ENCODE measurements at regions not wholly inside any gene's neighbourhood (a gene's known extent, or its start where the extent isn't known, plus 50 kb on each side); places are given as distances from the start of the nearest gene placed in this dataset.
"Not testable (repeated sequence)": the region's sequence is repeated elsewhere in the genome, so short reads cannot be mapped to it uniquely, and the experiment has no call there.

DNA sequence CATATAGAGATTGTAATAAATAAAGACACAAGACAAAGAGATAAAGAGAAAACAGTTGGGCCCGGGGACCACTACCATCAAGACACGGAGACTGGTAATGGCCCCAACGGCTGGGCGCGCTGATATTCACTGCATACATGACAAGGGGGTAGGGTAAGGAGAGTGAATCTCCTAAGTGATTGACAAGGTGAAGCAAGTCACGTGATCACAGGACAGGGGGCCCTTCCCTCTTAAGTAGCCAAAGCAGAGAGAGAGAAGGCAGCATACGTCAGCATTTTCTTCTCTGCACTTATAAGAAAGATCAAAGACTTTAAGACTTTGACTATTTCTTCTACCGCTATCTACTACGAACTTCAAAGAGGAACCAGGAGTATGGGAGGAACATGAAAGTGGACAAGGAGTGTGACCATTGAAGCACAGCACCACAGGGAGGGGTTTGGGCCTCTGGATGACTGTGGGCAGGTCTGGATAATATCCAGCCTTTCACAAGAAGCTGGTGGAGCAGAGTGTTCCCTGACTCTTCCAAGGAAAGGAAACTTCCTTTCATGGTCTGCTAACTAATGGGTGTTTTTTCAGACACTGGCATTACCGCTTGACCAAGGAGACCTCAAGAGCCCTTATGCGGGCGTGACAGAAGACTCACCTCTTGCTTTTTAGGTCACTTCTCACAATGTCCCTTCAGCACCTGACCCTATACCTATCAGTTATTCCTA, 75.6 kb downstream of the MRPL39 start:
- not testable (repeated sequence) for DNase-seq

DNA sequence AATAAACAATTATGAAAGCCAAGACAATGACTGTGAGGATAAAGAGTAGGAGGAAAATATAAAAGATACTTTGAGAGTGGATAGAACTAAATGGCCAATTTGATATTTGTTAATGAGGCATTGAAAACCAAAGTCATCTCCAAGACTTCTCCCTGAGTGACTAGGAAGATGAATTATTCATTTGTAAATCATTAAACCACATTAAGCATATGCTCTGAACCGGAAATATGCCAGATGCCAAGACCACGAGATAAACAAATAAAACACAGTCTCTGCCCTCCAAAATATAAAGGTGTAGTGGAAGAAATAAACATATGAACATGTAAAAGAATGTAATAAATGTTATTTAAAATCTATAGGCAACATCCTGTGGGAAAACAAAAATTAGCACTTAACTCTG, 78.8 kb downstream of the MRPL39 start:
- no peak for DNase-seq

DNA sequence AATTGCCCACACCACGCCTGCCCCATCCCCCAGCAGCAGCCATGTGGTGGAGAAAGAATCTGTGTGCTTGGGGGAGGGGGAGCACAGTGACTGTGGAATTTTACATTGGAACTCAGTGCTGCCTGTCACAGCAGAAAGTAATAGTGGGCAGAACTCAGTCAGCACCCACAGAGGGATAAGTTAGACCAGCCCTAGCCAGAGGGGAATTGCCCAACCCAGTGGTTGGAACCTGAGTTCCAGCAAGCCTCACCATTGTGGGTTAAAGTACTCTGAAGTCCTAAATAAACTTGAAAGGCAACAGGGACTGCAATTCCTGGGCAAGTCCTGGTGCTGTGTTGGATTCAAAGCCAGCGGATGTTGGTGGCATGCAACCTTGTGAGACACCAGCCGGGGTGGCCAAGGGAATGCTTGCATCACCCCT, 88.8 kb downstream of the MRPL39 start:
- DNase-seq: no peak

DNA sequence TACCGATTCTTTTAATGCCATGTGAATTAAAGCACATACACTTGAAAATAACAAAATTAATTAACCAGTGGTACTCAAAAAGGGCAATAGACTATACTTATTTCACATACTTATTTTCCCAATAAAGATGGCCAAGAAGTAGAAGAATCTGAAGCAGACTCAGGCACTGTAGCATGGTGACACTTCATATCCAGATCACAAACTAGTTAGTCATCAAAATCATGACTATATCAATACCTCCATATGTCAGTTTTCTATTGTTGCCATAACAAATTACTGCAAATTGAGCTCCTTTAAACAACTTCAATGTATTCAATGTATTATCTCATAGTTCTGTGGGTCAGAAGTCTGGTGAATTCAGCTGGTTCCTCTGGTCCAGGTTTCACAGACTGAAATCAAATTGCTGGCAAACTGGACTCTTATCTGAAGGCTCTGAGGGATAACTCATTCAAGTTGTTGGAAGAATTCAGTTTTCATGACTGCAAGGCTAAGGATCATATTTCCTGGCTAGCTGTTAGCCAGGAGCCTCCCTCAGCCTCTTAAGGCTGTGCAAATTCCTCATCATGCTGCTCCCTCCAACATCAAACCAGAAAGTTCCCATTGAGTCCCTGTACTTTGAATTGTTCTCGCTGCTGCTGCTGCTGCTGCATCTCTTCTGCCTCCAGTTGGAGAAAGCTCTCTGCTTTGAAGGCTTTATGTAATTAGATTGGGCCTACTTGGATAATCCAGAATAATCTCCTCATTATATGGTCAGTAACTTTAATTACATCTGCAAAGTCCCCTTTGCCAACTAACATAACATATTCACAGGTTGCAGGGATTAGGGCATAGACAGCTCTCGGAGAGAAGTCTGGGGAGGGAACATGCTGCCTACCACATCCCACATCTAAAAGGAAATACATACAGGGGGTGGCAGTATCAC, 91.5 kb downstream of the MRPL39 start:
- no peak for DNase-seq

DNA sequence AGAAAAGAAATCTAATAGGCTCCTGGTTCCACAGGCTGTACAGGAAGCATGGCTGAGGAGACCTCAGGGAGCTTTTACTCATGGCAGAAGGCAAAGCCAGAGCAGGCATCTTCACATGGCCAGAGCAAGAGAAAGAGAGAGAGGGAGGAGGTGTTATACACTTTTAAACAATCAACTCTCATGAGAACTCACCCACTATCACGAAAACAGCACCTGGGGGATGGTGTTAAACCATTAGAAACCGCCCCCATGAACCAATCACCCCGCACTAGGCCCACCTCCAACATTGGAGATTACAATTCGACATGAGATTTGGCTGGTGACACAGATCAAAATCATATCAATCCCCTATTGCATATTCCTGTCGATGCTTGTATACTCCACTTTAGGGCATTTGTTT, 93.5 kb downstream of the MRPL39 start:
- no peak for DNase-seq

DNA sequence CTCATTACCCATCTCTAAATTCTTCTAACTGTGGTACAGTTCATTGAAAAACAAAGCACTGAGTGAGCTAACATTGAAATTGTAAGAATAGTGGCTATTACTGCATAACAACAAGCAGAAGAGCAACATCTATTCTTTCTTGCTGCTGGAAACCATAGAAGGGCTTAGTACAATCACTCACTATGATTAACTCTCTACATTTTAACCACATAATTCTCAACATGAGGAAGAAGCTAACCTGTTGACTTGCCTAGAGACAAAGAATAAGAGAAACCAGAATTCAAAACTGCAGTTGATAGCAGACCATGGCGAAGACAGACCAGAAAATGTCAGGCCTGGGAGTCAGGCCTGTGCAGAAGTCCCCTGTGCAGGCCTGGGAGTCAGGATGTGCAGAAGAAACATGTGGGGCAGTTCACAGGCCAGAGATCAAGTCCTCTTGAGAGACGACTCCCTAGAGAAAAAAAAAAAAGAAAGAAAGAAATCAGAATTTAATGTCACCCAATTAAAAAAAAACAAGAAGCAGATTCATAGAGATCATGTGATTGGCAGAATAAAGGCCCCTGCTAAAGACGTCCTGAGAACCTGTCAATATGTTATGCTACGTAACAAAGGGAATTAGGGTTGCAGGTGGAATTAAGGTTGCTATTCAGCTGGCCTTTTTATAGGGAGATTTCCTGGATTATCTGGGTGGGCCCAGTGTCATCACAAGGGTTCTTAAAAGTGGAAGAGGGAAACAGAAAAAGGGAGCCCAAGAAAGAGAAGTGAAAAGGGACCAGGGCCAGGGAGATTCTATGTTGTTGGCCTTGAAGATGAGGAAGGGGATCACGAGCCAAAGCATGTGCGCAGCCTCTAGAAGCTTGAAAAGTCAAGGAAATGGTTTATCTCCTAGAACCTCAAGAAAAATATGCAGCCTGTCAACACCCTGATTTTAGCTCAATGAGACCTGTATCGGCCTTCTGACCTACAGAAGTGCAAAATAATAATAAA, 94.9 kb downstream of the MRPL39 start:
- no peak for DNase-seq

DNA sequence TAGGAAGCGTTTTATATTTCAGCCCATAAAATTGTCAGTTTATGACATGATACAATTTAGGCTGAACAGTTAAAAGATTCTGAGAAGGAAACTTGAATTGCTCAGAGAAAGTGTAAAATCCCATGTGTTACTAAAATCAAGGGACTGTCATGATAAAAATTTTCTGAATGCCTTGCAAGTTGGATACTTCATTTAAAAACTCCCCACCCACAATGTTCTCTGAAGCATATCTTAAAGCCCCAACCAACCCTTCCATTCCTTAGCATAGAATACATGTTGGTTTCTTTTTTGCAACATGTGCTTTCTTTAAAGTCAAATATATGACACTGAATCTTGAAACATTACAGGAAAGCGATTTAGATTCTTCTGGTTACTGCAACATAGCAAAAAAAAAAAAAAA, 97.4 kb downstream of the MRPL39 start:
- DNase-seq: no peak

DNA sequence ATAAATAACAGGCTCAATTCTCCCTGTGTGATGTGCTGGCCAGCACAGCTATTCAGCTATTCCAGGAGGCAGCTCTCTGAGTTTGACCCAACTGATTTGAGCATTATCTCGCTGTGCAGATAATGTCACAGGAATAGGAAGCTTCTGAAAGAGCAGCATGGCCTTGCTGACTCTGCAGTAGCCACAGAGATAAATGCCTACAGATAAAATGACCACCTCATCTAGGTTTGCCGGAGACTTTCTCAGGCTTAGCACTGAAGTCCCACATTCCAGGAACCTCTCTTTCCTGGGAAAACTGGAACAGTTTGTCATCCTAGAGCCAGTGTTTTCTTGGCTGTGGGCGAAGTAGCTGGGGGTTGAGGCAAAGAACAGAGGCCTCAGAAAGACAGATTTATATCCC, 98.9 kb downstream of the MRPL39 start:
- no peak for DNase-seq

DNA sequence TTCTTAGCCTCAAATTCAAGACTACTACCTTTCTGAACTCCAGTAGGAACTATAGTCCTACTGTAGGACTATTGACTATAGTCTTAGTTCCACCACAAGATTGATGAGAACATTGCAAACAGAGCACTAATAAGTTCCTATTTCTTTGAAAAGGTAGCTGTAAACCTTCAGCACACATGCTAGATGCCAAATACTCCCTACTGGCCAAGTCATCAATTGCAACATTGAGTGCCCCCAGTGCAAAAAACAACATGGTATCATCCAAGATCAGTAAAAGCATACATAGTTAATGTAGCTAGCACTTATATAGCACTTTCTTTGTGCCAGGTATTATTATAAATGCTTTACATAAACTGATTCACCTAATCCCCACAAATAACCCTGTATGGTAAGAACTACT, 99.8 kb downstream of the MRPL39 start:
- DNase-seq: no peak

DNA sequence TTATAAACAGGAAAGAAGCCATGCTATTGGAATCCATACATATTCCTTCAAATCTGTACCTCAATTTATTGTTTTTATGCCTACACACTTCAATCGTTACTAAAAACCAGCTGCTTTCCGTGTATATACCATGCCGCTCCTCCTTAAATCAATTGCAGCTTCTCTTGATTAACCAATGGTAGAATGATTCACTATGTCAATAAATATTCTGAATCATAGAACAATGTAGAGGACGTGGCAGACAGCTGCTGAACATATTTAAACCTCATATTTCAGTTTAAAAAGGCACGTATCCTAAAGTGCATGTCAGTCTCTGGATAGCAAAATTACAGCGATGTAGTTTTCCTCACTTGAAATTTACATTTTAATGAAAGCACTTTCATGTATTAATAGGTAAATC, 100.4 kb downstream of the MRPL39 start:
- DNase-seq: no peak

DNA sequence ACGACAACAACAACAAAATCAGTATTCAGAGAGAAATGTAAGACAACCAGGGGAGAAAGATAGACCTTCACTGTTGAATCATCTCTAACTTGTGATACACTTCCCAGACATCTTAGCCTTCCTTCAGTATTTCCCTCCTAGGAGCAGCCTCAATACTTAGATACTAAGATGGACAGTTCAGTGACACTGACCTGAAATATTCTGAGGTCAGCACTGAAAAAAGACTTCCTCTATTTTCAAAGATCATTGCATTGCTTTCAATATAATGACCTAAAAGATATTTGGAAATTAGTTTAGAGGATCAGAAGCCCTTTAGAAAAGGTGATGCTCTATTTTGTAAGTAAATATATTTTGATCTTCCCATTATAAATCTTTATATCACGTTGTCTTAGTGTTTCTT, 101.0 kb downstream of the MRPL39 start:
- no peak for DNase-seq

DNA sequence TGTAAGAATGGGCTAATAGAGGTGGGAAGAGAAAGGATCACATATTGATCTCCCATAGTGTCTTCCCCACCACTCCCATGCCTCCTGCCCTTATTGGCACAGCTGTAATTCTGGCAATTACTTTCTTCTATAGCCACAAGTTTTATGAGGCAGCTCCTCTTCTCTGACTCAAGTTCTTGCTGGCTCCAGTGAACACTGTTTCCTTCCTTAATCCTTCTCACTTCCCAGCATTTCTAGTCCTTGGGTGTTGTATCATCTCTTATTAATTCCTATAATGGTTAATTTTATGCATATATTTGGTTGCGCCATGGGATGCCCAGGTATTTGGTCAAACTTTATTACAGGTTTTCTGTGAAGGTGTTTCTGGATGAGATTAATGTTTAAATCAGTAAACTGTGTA, 103.3 kb downstream of the MRPL39 start:
- DNase-seq: no peak

DNA sequence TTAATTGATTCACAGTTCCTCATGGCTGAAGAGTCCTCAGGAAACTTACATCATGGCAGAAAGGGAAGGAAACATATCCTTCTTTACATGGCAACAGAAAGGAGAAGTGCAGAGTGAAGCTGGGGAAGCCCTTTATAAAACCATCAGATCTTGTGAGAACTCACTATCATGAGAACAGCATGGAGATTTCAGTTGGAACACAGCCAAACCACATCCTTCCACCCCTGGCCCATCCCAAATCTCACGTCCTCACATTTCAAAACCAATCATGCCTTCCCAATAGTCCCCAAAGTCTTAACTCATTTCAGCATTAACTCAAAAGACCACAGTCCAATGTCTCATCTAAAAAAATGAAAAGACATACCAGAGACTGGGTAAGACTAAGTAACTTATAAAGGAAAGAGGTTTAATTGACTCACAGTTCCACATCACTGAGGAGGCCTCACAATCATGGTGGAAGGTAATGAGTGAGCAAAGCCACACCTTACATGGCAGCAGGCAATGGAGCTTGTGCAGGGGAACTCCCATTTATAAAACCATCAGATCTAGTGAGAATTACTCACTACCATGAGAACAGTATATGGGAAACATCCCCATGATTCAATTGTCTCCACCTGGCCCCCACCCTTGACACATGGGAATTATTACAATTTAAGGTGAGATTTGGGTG, 105.2 kb downstream of the MRPL39 start:
- DNase-seq: no peak

DNA sequence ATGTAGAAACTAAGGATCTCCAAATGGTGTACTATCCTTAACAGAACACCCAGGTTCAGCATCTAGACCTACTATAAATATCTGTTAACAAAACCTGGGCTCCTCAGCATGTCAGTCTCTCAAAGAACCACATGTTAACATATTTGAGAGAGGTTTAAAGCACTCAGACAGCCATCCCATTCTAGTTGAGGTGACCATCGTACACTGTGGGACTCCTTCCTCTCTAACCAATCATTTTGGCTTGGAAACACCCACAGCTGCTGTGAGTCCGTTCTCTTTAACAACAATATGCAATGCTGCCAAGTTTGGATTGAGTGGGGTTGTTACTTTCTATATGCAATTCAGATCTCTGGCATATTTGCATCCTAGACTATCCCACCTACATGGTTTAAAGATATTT, 105.8 kb downstream of the MRPL39 start:
- no peak for DNase-seq

DNA sequence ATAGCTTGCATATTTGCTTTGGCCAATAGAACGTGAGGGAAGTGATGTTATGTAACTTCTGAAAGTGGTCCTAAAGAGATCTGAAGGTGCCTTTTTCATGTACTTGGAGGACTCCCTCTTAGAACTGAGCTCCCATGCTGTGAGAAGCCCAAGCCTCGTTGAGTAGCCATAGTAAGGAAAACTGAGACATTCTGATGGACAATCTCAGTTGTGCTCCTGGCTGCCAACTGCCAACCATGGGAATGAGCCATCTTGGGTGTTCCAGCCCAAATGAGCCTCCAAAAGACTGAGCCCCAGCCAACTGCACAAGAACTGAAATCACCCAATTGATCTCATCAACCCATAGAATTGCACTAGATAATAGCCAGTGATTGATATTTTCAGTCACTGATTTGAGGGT, 106.7 kb downstream of the MRPL39 start:
- no peak for DNase-seq

DNA sequence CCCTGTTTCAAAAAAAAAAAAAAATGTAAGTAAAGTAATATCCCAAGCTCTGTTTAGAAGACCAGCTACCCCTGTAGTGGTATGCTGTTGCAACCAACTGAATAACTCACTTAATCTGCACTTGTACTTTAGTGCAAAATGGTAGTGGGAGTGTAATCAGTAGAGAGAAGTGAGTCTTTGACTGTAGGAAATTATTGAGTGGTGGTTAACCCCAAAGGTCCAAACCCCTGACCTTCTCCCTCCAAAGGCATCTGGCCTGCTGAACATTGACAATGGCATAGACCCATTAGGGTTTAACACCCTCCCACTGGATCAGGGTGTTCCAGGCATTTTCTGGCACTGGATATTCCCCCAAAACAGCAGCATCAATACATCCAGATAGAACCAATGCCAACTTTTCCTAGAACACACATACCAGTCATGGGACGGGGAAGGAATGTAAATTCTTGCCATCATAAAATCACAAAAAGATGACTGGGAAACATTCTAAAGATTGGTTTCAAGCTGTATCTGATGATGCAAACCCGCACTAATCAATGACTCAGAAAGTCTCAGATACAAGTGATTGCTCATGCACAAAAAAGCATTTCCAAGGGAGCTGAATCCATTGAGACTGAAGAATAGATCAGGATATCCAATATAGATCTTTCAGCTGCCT, 110.3 kb downstream of the MRPL39 start:
- DNase-seq: no peak

DNA sequence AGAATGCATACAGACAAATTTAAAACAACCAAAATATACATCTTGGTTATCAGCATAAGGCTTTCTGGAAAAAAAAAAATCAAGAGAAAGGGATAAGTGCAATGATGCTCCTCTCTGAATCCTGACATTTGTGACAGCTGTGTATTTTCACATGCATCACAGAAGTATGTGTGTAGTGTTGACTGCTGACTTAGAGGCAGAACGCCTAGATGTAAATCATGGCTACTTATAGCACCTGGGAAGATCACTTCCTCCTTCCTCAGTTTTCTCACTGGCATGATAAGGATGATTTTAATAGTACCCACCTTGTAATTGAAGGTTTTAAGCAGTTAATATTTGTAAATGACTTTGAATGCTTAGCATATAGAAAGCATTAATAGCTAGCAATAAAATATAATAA, 112.5 kb downstream of the MRPL39 start:
- DNase-seq: no peak

DNA sequence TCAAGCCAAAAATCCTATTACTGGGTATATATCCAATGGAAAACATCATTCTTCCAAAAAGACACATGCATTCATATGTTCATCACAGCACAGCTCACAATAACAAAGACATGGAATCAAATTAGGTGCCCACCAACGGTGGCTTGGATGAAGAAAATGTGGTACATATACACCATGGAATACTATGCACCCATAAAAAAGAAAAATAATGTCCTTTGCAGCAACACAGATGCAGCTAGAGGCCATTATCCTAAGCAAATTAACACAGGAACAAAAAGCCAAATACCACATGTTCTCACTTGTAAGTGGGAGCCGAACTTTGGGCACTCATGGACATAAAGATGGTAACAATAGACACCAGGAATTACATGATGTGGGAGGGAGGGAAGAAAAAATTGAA, 113.6 kb downstream of the MRPL39 start:
- DNase-seq: no peak

DNA sequence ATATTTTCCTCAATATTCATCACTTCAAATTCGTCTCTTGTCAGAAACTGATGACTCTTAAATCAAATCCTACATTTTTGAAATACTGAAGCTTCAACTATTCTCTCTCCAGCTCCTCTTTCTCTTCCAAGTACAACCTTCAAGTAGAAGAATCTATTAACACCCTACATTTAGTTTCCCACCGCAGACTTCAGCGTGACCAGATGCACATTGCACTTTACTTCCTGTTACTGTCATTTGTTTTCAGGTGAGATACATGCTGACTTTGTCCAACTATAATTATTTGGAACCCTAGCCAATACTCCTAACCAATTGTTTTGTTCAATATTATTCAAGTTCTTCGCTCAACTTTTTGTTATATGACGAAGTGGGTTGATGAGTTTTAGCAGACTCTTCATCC, 116.0 kb downstream of the MRPL39 start:
- DNase-seq: no peak

DNA sequence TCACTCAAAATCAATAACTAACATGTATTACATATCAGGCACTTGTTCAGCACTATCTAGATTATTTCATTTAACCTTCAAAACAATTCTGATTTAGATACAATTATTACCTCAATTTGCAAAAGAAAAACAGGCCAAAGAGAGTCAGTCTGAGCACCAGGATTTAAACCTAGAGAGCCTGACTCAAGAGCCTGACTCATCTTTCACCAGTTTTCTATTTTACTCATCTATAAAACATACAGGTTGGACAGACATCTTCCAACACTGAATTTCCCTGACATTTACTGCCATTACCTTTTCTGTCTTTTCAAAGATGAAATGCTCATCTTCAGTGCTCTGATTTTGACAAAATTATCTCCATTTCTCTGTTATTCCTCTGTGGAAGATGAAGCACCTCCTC, 116.5 kb downstream of the MRPL39 start:
- no peak for DNase-seq

DNA sequence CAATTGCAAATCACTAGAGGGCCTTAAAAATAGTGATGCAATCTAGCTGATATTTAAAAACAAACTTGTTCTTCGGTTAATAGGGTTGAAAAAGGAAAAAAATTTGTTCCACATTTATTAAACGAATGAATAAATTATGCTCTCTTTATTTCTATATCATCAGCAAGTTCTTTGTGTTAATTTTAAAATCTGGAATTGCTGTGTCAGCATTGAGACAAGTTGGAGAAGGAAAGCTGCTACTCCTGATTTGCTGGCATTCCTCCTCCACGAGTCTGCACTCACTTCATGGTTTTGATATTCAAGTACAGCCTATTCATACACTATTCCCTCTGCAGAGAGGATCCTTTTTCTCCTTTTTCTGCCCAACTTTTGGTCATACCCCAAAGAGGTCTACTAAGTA, 117.6 kb downstream of the MRPL39 start:
- no peak for DNase-seq

DNA sequence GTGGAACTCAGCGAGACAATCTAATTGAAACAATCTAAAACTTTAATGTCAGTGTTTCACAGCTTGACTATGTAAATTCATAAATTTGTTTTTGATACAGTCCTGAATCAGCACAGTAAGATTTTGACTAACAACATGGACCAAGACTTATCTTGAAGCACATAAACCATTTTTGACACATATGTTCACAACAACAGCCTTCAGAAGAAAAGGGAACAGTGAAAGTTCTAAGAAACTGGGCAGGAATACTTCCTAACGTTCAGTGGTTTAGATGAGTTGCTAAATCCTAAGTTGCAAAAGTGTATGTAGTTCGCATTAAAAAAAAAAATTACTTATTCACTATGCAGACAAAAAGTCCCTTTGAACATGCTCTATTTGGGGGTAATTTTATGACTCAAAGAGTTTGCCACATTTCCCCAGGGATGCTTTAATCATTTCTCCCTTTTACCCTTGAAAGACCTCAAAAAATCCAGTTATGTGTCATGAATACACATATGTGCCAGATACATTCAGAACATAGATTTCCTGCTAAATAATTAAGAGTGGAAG, 120.2 kb downstream of the MRPL39 start:
- DNase-seq: no peak

Data from SW 1271 (cell line).